GM21737 (cell line): ENCODE measurements at regions not wholly inside any gene's neighbourhood (a gene's known extent, or its start where the extent isn't known, plus 50 kb on each side); places are given as distances from the start of the nearest gene placed in this dataset.

ENCODE experiments used
- ATAC-seq: cut with Tn5 transposase; IDR thresholded peaks from one replicate; pipeline ENCODE4 v1.9.1; 2021; ENCODE audit warnings: mild to moderate bottlenecking, moderate library complexity; ENCODE audit not compliant: unreplicated experiment

GRCh38 chr4:145427991-145428390 is 53.7 kb upstream of the SMAD1 start:
- no peak for ATAC-seq

GRCh38 chr4:145427221-145427620 is 54.4 kb upstream of the SMAD1 start:
- ATAC-seq, result no peak

GRCh38 chr4:145423017-145423708 is 58.5 kb upstream of the SMAD1 start:
- ATAC-seq, result no peak

- ATAC-seq, result no peak
Measured at GRCh38 chr4:145420595-145421214, 60.9 kb upstream of the SMAD1 start.

GRCh38 chr4:145418739-145419138 is 62.9 kb upstream of the SMAD1 start:
- ATAC-seq, result no peak

- no peak for ATAC-seq
Measured at GRCh38 chr4:145417348-145418130, 64.1 kb upstream of the SMAD1 start.

GRCh38 chr4:145414841-145415240 is 66.8 kb upstream of the SMAD1 start:
- ATAC-seq, result no peak

- no peak for ATAC-seq
Measured at GRCh38 chr4:145414226-145414625, 67.4 kb upstream of the SMAD1 start.

GRCh38 chr4:145406970-145407369 is 74.7 kb upstream of the SMAD1 start:
- ATAC-seq, result no peak

- ATAC-seq, result no peak
Measured at GRCh38 chr4:145404761-145405160, 76.9 kb upstream of the SMAD1 start.

GRCh38 chr4:145396581-145396980 is 85.1 kb upstream of the SMAD1 start:
- no peak for ATAC-seq

- no peak for ATAC-seq
Measured at GRCh38 chr4:145390571-145390970, 91.1 kb upstream of the SMAD1 start.

GRCh38 chr4:145389550-145389949 is 92.1 kb upstream of the SMAD1 start:
- no peak for ATAC-seq

GRCh38 chr4:145388043-145388442 is 93.6 kb upstream of the SMAD1 start:
- ATAC-seq, result no peak

GRCh38 chr4:145387079-145387478 is 94.6 kb upstream of the SMAD1 start:
- no peak for ATAC-seq

GRCh38 chr4:145381163-145381562 is 100.5 kb upstream of the SMAD1 start:
- no peak for ATAC-seq

- ATAC-seq, result no peak
Measured at GRCh38 chr4:145380123-145380522, 101.5 kb upstream of the SMAD1 start.

GRCh38 chr4:145375416-145375815 is 106.2 kb upstream of the SMAD1 start:
- no peak for ATAC-seq

- ATAC-seq, result no peak
Measured at GRCh38 chr4:145352438-145353145, 129.1 kb upstream of the SMAD1 start.

- no peak for ATAC-seq
Measured at GRCh38 chr4:145351922-145352321, 129.7 kb upstream of the SMAD1 start.

- ATAC-seq, result no peak
Measured at GRCh38 chr4:145351162-145351561, 130.5 kb upstream of the SMAD1 start.
